ENCODE measurements at regions not wholly inside any gene's neighbourhood (a gene's known extent, or its start where the extent isn't known, plus 50 kb on each side); places are given as distances from the start of the nearest gene placed in this dataset.
"Not testable (repeated sequence)": the region's sequence is repeated elsewhere in the genome, so short reads cannot be mapped to it uniquely, and the experiment has no call there.

DNA sequence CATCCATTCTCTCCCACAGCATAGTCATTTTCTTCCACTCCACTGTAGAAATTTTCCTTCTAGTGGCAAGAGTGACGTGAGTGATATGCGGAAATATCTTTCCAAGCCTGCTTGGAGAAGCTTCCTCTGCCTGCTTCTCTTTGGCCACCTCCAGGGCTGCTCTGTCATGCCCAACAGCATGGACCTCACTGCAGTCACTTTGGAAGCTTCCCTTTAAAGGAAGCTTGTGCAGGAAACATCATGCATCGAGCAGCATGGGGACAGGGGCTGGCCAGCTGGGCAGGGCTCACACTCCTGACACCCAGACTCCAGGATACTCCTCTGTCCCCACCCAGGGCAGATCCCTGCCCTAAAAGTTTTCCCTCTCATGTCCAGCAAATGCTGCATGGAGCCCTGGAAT lies 241.6 kb downstream of the ANKRD30B start:
- ATAC-seq; H3K9me3 ChIP-seq (ENCODE audit: control insufficient read depth, insufficient read depth, low read depth, low read length); H3K4me3 ChIP-seq (ENCODE audit: low read depth in 2 of 2, low read length in 2 of 2); in situ Hi-C loops (cut with HindIII; ENCODE audit: low pct_unique_long_range_greater_than_20kb, low sequenced_read_pairs); H3K27ac ChIP-seq (ENCODE audit: low read length); POLR2A ChIA-PET; H3K36me3 ChIP-seq (ENCODE audit: control insufficient read depth, insufficient read depth, low read length); H3K27me3 ChIP-seq (ENCODE audit: control insufficient read depth, insufficient read depth, low read length); H3K4me1 ChIP-seq (ENCODE audit: control insufficient read depth, insufficient read depth, low read length); DNase-seq (ENCODE audit: low read depth, low spot score); intact Hi-C loops (cut with micrococcal nuclease; ENCODE audit: unreplicated experiment); BruUV-seq (replicated peaks); CTCF ChIA-PET: not testable (repeated sequence)

- ATAC-seq; intact Hi-C loops (cut with micrococcal nuclease; ENCODE audit: unreplicated experiment); H3K27ac ChIP-seq (ENCODE audit: low read length); POLR2A ChIA-PET; H3K36me3 ChIP-seq (ENCODE audit: control insufficient read depth, insufficient read depth, low read length); in situ Hi-C loops (cut with HindIII; ENCODE audit: low pct_unique_long_range_greater_than_20kb, low sequenced_read_pairs); H3K27me3 ChIP-seq (ENCODE audit: control insufficient read depth, insufficient read depth, low read length); BruUV-seq (replicated peaks); CTCF ChIA-PET; H3K4me1 ChIP-seq (ENCODE audit: control insufficient read depth, insufficient read depth, low read length); H3K4me3 ChIP-seq (ENCODE audit: low read depth in 2 of 2, low read length in 2 of 2); DNase-seq (ENCODE audit: low read depth, low spot score); H3K9me3 ChIP-seq (ENCODE audit: control insufficient read depth, insufficient read depth, low read depth, low read length): not testable (repeated sequence)
Observed at GRCh38 chr18:14991934-14992445, 244.0 kb downstream of the ANKRD30B start.

GRCh38 chr18:14992758-14993157 lies 244.8 kb downstream of the ANKRD30B start:
- H3K4me3 ChIP-seq (ENCODE audit: low read depth in 2 of 2, low read length in 2 of 2); POLR2A ChIA-PET; H3K36me3 ChIP-seq (ENCODE audit: control insufficient read depth, insufficient read depth, low read length); BruUV-seq (replicated peaks); in situ Hi-C loops (cut with HindIII; ENCODE audit: low pct_unique_long_range_greater_than_20kb, low sequenced_read_pairs); ATAC-seq; H3K27me3 ChIP-seq (ENCODE audit: control insufficient read depth, insufficient read depth, low read length); intact Hi-C loops (cut with micrococcal nuclease; ENCODE audit: unreplicated experiment); H3K27ac ChIP-seq (ENCODE audit: low read length); H3K9me3 ChIP-seq (ENCODE audit: control insufficient read depth, insufficient read depth, low read depth, low read length); DNase-seq (ENCODE audit: low read depth, low spot score); H3K4me1 ChIP-seq (ENCODE audit: control insufficient read depth, insufficient read depth, low read length): not testable (repeated sequence)
- CTCF ChIA-PET = interaction anchor here (0.6 kb wide), 1 partner anchor 59 kb away, joined by 3 read pairs; no protein-coding TSS in a partner anchor

DNA sequence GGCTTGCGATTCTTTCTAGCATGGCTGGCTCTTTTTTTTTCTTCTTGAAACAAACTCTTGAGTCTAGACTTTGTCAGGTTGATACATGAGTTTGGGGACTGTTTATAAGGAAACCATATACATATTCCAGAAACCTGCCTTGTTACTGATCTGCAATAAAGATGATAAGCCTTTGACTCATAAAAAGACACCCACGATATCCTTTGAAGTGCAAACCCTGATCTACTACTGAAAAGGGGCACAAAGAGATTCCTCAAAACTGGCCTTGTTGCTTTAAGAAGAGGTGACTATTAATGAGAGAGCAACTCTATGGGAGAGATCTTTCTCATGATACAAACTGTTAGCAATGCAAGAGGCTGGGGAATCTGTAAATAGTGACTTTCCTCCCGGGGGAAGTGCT lies 247.1 kb downstream of the ANKRD30B start:
- H3K27ac ChIP-seq (ENCODE audit: low read length); H3K36me3 ChIP-seq (ENCODE audit: control insufficient read depth, insufficient read depth, low read length); POLR2A ChIA-PET; H3K27me3 ChIP-seq (ENCODE audit: control insufficient read depth, insufficient read depth, low read length); BruUV-seq (replicated peaks); CTCF ChIA-PET; DNase-seq (ENCODE audit: low read depth, low spot score); ATAC-seq; intact Hi-C loops (cut with micrococcal nuclease; ENCODE audit: unreplicated experiment); in situ Hi-C loops (cut with HindIII; ENCODE audit: low pct_unique_long_range_greater_than_20kb, low sequenced_read_pairs); H3K4me3 ChIP-seq (ENCODE audit: low read depth in 2 of 2, low read length in 2 of 2); H3K9me3 ChIP-seq (ENCODE audit: control insufficient read depth, insufficient read depth, low read depth, low read length); H3K4me1 ChIP-seq (ENCODE audit: control insufficient read depth, insufficient read depth, low read length): not testable (repeated sequence)

DNA sequence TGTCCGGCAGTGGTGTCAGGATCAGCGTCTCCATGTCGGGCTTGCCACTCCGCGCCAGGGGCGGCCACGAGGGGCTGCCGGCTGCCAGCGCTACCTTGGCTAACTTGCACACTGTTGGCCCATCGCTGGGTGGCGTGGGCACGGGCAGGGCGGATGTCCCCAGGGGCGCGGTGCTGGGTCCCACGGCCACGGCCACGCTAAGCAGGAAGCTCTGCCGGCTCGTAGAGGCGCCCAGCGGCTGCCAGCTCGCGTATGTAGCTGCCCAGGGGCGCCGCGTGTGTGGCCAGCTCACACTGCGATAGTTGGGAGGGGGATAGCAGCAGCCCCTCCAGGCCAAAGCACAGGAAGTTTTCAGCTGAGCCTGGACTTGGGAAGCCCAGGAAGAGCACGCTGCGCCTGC lies 249.4 kb downstream of the ANKRD30B start:
- intact Hi-C loops (cut with micrococcal nuclease; ENCODE audit: unreplicated experiment) (no loop called here), in situ Hi-C loops (cut with HindIII; ENCODE audit: low pct_unique_long_range_greater_than_20kb, low sequenced_read_pairs) (no loop called here)
- Histone ChIP-seq H3K4me3 (ENCODE audit: low read depth in 2 of 2, low read length in 2 of 2) (no peak overlapping the region), H3K4me1 (ENCODE audit: control insufficient read depth, insufficient read depth, low read length) (no peaks in the 10 kb centered on the region), H3K27ac (ENCODE audit: low read length) (no peak overlapping the region), H3K27me3 (ENCODE audit: control insufficient read depth, insufficient read depth, low read length) (no peaks in the 10 kb centered on the region), H3K36me3 (ENCODE audit: control insufficient read depth, insufficient read depth, low read length) (no peaks in the 10 kb centered on the region), H3K9me3 (ENCODE audit: control insufficient read depth, insufficient read depth, low read depth, low read length) (no peaks in the 10 kb centered on the region)
- BruUV-seq (replicated peaks) = no TSS peak
- ChIA-PET POLR2A (no interaction called here), CTCF (no interaction called here)
- no peak for TF ChIP-seq CTCF (IDR thresholded peaks at IDR 0.05)
- no peak for TF ChIP-seq POLR2AphosphoS5 (IDR thresholded peaks at IDR 0.05; ENCODE audit: low read depth, low read length)
- no peak for TF ChIP-seq TCF7L2 (IDR thresholded peaks at IDR 0.05; ENCODE audit: low read depth, low read length)
- no peak for TF ChIP-seq SIN3A (IDR thresholded peaks at IDR 0.05; ENCODE audit: borderline replicate concordance, insufficient read depth, low read depth, low read length)
- TF ChIP-seq, protein P1, sequence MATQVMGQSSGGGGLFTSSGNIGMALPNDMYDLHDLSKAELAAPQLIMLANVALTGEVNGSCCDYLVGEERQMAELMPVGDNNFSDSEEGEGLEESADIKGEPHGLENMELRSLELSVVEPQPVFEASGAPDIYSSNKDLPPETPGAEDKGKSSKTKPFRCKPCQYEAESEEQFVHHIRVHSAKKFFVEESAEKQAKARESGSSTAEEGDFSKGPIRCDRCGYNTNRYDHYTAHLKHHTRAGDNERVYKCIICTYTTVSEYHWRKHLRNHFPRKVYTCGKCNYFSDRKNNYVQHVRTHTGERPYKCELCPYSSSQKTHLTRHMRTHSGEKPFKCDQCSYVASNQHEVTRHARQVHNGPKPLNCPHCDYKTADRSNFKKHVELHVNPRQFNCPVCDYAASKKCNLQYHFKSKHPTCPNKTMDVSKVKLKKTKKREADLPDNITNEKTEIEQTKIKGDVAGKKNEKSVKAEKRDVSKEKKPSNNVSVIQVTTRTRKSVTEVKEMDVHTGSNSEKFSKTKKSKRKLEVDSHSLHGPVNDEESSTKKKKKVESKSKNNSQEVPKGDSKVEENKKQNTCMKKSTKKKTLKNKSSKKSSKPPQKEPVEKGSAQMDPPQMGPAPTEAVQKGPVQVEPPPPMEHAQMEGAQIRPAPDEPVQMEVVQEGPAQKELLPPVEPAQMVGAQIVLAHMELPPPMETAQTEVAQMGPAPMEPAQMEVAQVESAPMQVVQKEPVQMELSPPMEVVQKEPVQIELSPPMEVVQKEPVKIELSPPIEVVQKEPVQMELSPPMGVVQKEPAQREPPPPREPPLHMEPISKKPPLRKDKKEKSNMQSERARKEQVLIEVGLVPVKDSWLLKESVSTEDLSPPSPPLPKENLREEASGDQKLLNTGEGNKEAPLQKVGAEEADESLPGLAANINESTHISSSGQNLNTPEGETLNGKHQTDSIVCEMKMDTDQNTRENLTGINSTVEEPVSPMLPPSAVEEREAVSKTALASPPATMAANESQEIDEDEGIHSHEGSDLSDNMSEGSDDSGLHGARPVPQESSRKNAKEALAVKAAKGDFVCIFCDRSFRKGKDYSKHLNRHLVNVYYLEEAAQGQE (IDR thresholded peaks at IDR 0.05; ENCODE audit: insufficient read depth in 1 of 2, low read depth in 2 of 2, low read length in 1 of 2) = no peak
- DNase-seq (ENCODE audit: low read depth, low spot score) (no peak), ATAC-seq (no peak)

All from Panc1 (cell line).